BLaER1 treated with 17β-estradiol and CSF1 and Interleukin-3, amounts not matched to agents 10 nM and 100 nM (cell line): ENCODE measurements at regions not wholly inside any gene's neighbourhood (a gene's known extent, or its start where the extent isn't known, plus 50 kb on each side); places are given as distances from the start of the nearest gene placed in this dataset.
A peak's percentile ranks its signal among the peaks of the same experiment; 100 is the strongest.

Experiments used
- H3K27ac ChIP-seq, 11 experiments: shearing (Covaris generic); formaldehyde crosslinking; 2 replicates each; pipeline ENCODE4 v1.8.1; 2022
- H3K27me3 ChIP-seq, 11 experiments: shearing (Covaris generic); formaldehyde crosslinking; 2 replicates each; pipeline ENCODE4 v1.8.1; 2022
- H3K36me3 ChIP-seq, 11 experiments: shearing (Covaris generic); formaldehyde crosslinking; 2 replicates each; pipeline ENCODE4 v1.8.1; 2022
- H3K4me1 ChIP-seq, 10 experiments: shearing (Covaris generic); formaldehyde crosslinking; 2 replicates each; pipeline ENCODE4 v1.8.1; 2022
- H3K4me2 ChIP-seq, 11 experiments: shearing (Covaris generic); formaldehyde crosslinking; 2 replicates each; pipeline ENCODE4 v1.8.1; 2022
- H3K4me3 ChIP-seq, 10 experiments: shearing (Covaris generic); formaldehyde crosslinking; 2 replicates each; pipeline ENCODE4 v1.8.1; 2022
- H3K9ac ChIP-seq, 11 experiments: shearing (Covaris generic); formaldehyde crosslinking; 2 replicates each; pipeline ENCODE4 v1.8.1; 2022
- H3K9me3 ChIP-seq, 11 experiments: shearing (Covaris generic); formaldehyde crosslinking; replicated peaks in 1 of 11; 2 replicates each; pipeline ENCODE4 v1.8.1; 2022
- H4K20me1 ChIP-seq, 11 experiments: shearing (Covaris generic); formaldehyde crosslinking; 2 replicates each; pipeline ENCODE4 v1.8.1; 2022
- Cebpa-rat ChIP-seq, 11 experiments: shearing (Covaris generic); IDR thresholded peaks; 2 replicates each; pipeline ENCODE4 v1.8.1; 2022

- H3K4me1 ChIP-seq = no peaks in the 10 kb centered on the region
- TF ChIP-seq Cebpa-rat (IDR thresholded peaks at IDR 0.05) = no peak
- no peaks in the 10 kb centered on the region for H3K27me3 ChIP-seq
- no peak overlapping the region for H3K4me2 ChIP-seq
- no peaks in the 10 kb centered on the region for H4K20me1 ChIP-seq
- H3K9me3 ChIP-seq = peaks cover 10 to 20% (median 15%) of the 10 kb centered on the region in 11 experiments
- H3K36me3 ChIP-seq = no peaks in the 10 kb centered on the region
- H3K27ac ChIP-seq = no peak overlapping the region
- H3K9ac ChIP-seq = no peak overlapping the region
- H3K4me3 ChIP-seq = no peak overlapping the region
Measured at GRCh38 chr2:5538772-5539171, 153.4 kb upstream of the SOX11 start.

GRCh38 chr2:5539282-5540165 lies 152.7 kb upstream of the SOX11 start:
- Histone ChIP-seq H3K9ac (no peak overlapping the region), H3K27me3 (no peaks in the 10 kb centered on the region), H3K4me1 (no peaks in the 10 kb centered on the region), H3K4me3 (no peak overlapping the region), H3K4me2 (no peak overlapping the region), H3K27ac (no peak overlapping the region), H4K20me1 (no peaks in the 10 kb centered on the region), H3K36me3 (no peaks in the 10 kb centered on the region), H3K9me3 (peaks cover 18 to 27% (median 23%) of the 10 kb centered on the region in 11 experiments)
- no peak for TF ChIP-seq Cebpa-rat (IDR thresholded peaks at IDR 0.05)

- Histone ChIP-seq H3K36me3 (no peaks in the 10 kb centered on the region), H3K27me3 (no peaks in the 10 kb centered on the region), H3K9me3 (peaks cover 30 to 41% (median 35%) of the 10 kb centered on the region in 11 experiments), H3K4me1 (no peaks in the 10 kb centered on the region), H3K4me3 (no peak overlapping the region), H3K4me2 (no peak overlapping the region), H3K27ac (no peak overlapping the region), H3K9ac (no peak overlapping the region), H4K20me1 (no peaks in the 10 kb centered on the region)
- TF ChIP-seq Cebpa-rat (IDR thresholded peaks at IDR 0.05) = no peak
Measured at GRCh38 chr2:5540856-5541255, 151.3 kb upstream of the SOX11 start.

GRCh38 chr2:5544205-5544786 lies 147.9 kb upstream of the SOX11 start:
- no peak for TF ChIP-seq Cebpa-rat (IDR thresholded peaks at IDR 0.05)
- Histone ChIP-seq H3K27me3 (no peaks in the 10 kb centered on the region), H3K4me3 (peak overlapping the region in 2 of 10 experiments; percentile 15 to 31; a peak in 3 of 20 replicates), H3K27ac (no peak overlapping the region), H3K36me3 (no peaks in the 10 kb centered on the region), H3K4me1 (no peaks in the 10 kb centered on the region), H3K9ac (no peak overlapping the region), H4K20me1 (no peaks in the 10 kb centered on the region), H3K9me3 (peaks cover 30 to 41% (median 35%) of the 10 kb centered on the region in 11 experiments), H3K4me2 (no peak overlapping the region)

- H3K27ac ChIP-seq = no peak overlapping the region
- H3K9me3 ChIP-seq = peaks cover 30 to 41% (median 35%) of the 10 kb centered on the region in 11 experiments
- no peaks in the 10 kb centered on the region for H4K20me1 ChIP-seq
- H3K4me1 ChIP-seq = no peaks in the 10 kb centered on the region
- H3K4me2 ChIP-seq = no peak overlapping the region
- no peaks in the 10 kb centered on the region for H3K27me3 ChIP-seq
- H3K4me3 ChIP-seq = no peak overlapping the region
- no peak overlapping the region for H3K9ac ChIP-seq
- no peak for TF ChIP-seq Cebpa-rat (IDR thresholded peaks at IDR 0.05)
- H3K36me3 ChIP-seq = no peaks in the 10 kb centered on the region
Measured at GRCh38 chr2:5546181-5546580, 146.0 kb upstream of the SOX11 start.

- Histone ChIP-seq H3K9me3 (peaks cover 14 to 21% (median 17%) of the 10 kb centered on the region in 11 experiments), H3K4me3 (no peak overlapping the region), H3K4me1 (no peaks in the 10 kb centered on the region), H3K9ac (no peak overlapping the region), H4K20me1 (no peaks in the 10 kb centered on the region), H3K27me3 (no peaks in the 10 kb centered on the region), H3K4me2 (no peak overlapping the region), H3K27ac (no peak overlapping the region), H3K36me3 (no peaks in the 10 kb centered on the region)
- TF ChIP-seq Cebpa-rat (IDR thresholded peaks at IDR 0.05) = no peak
Measured at GRCh38 chr2:5548991-5549715, 143.0 kb upstream of the SOX11 start.

- no peak for TF ChIP-seq Cebpa-rat (IDR thresholded peaks at IDR 0.05)
- H3K36me3 ChIP-seq = no peaks in the 10 kb centered on the region
- H3K4me3 ChIP-seq = no peak overlapping the region
- no peak overlapping the region for H3K4me2 ChIP-seq
- no peaks in the 10 kb centered on the region for H3K27me3 ChIP-seq
- peaks cover 8 to 15% (median 11%) of the 10 kb centered on the region in 11 experiments for H3K9me3 ChIP-seq
- H3K9ac ChIP-seq = no peak overlapping the region
- no peaks in the 10 kb centered on the region for H3K4me1 ChIP-seq
- no peaks in the 10 kb centered on the region for H4K20me1 ChIP-seq
- H3K27ac ChIP-seq = no peak overlapping the region
Measured at GRCh38 chr2:5549771-5550170, 142.4 kb upstream of the SOX11 start.

GRCh38 chr2:5555636-5556035 lies 136.5 kb upstream of the SOX11 start:
- no peak overlapping the region for H3K9ac ChIP-seq
- no peaks in the 10 kb centered on the region for H3K4me1 ChIP-seq
- no peaks in the 10 kb centered on the region for H3K36me3 ChIP-seq
- peaks cover 0 to 15% (median 8%) of the 10 kb centered on the region in 11 experiments; a peak in 5 of 22 replicates for H3K9me3 ChIP-seq
- no peak overlapping the region for H3K4me3 ChIP-seq
- no peak overlapping the region for H3K4me2 ChIP-seq
- no peak overlapping the region for H3K27ac ChIP-seq
- no peak for TF ChIP-seq Cebpa-rat (IDR thresholded peaks at IDR 0.05)
- no peaks in the 10 kb centered on the region for H3K27me3 ChIP-seq
- no peaks in the 10 kb centered on the region for H4K20me1 ChIP-seq

- TF ChIP-seq Cebpa-rat (IDR thresholded peaks at IDR 0.05) = no peak
- no peaks in the 10 kb centered on the region for H3K4me1 ChIP-seq
- H3K36me3 ChIP-seq = no peaks in the 10 kb centered on the region
- H3K4me3 ChIP-seq = no peak overlapping the region
- no peak overlapping the region for H3K9ac ChIP-seq
- H3K27me3 ChIP-seq = no peaks in the 10 kb centered on the region
- no peak overlapping the region for H3K27ac ChIP-seq
- no peak overlapping the region for H3K4me2 ChIP-seq
- peaks cover 0 to 11% (median 7%) of the 10 kb centered on the region in 11 experiments; a peak in 5 of 22 replicates for H3K9me3 ChIP-seq
- no peaks in the 10 kb centered on the region for H4K20me1 ChIP-seq
Measured at GRCh38 chr2:5561006-5561405, 131.2 kb upstream of the SOX11 start.
